Erythroblast (primary cell): ENCODE measurements at regions not wholly inside any gene's neighbourhood (a gene's known extent, or its start where the extent isn't known, plus 50 kb on each side); places are given as distances from the start of the nearest gene placed in this dataset.

Source experiments
- GATA1 ChIP-seq: IDR thresholded peaks from 2 replicates; pipeline ENCODE4 v1.6.1; 2011; ENCODE audit warnings: low read depth, mild to moderate bottlenecking, control low read depth, low read length, moderate library complexity
- POLR2A ChIP-seq: IDR thresholded peaks from 2 replicates; pipeline ENCODE4 v1.6.1; 2011; ENCODE audit warnings: mild to moderate bottlenecking, low read length

DNA sequence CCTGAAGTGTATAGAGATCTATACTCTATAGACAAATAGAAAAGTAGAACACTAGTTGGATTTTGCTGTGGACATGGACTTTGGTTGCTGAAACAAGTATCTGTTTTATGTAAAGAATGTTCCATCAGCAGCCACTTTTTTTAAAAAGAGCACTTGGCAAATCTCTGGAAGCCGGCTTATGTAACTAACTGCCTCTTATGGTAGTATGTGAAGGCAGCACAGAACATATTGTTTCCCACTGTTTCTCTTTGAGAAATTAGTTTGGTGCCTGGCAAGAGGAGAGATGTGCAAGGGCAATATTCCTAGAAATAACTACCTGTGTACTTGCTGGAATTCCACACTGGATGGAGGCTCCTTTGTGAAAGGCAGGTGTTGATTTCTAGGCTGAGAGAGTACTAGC, 242.3 kb upstream of the PREP start:
- TF ChIP-seq POLR2A, result no peak
- no peak for TF ChIP-seq GATA1
